Suprapubic skin (tissue), 4 donors: ENCODE measurements at regions not wholly inside any gene's neighbourhood (a gene's known extent, or its start where the extent isn't known, plus 50 kb on each side); places are given as distances from the start of the nearest gene placed in this dataset.
"Not testable (repeated sequence)": the region's sequence is repeated elsewhere in the genome, so short reads cannot be mapped to it uniquely, and the experiment has no call there.

ENCODE experiments used
- CTCF ChIP-seq, 2 donors: fragments of 200-600 bp in 1 of 2; fragments of 450-650 bp in 1 of 2; sonication (generic) in 1 of 2; IDR thresholded peaks; one replicate each; pipeline ENCODE4 v1.5.1; 2016 to 2019; ENCODE audit warnings: antibody characterized with exemption in 2 of 2, mild to moderate bottlenecking in 1 of 2, moderate library complexity in 1 of 2
- EP300 ChIP-seq: sonication (generic); formaldehyde crosslinking; IDR thresholded peaks from one replicate; pipeline ENCODE4 v1.6.1; 2017; ENCODE audit warnings: antibody characterized with exemption
- POLR2A ChIP-seq, 2 donors: fragments of 450-650 bp; IDR thresholded peaks; one replicate each; pipeline ENCODE4 v1.6.1; 2017; ENCODE audit warnings: antibody characterized with exemption in 2 of 2, mild to moderate bottlenecking in 2 of 2, moderate library complexity in 2 of 2
- POLR2AphosphoS5 ChIP-seq, 3 donors: sonication (generic); formaldehyde crosslinking; IDR thresholded peaks; one replicate each; pipeline ENCODE4 v1.6.1; 2017; ENCODE audit warnings: antibody characterized with exemption in 3 of 3

- not testable (repeated sequence) for TF ChIP-seq CTCF (IDR thresholded peaks at IDR 0.05); EP300; POLR2AphosphoS5 (IDR thresholded peaks at IDR 0.05); POLR2A (IDR thresholded peaks at IDR 0.05)
These were observed 245.7 kb upstream of the POTEB2 start for GRCh38 chr15:21111861-21112260.
